HEK293 (cell line): ENCODE measurements at regions not wholly inside any gene's neighbourhood (a gene's known extent, or its start where the extent isn't known, plus 50 kb on each side); places are given as distances from the start of the nearest gene placed in this dataset.

ENCODE experiments used
- ATF2 ChIP-seq: fragments of 450-650 bp; formaldehyde crosslinking; IDR thresholded peaks from 2 replicates; pipeline ENCODE4 v1.5.1; 2016; ENCODE audit warnings: missing biosample characterization, missing genetic modification characterization, low read depth
- CTCF ChIP-seq: fragments of 450-650 bp; formaldehyde crosslinking; IDR thresholded peaks from 2 replicates; pipeline ENCODE4 v1.5.1; 2016; ENCODE audit warnings: missing biosample characterization, missing genetic modification characterization
- GLI2 ChIP-seq: fragments of 450-650 bp; formaldehyde crosslinking; IDR thresholded peaks from 2 replicates; pipeline ENCODE4; 2017; ENCODE audit warnings: missing biosample characterization, missing genetic modification characterization, low read depth, borderline replicate concordance
- PATZ1 ChIP-seq: fragments of 450-650 bp; formaldehyde crosslinking; IDR thresholded peaks from 2 replicates; pipeline ENCODE4 v1.5.1; 2016; ENCODE audit warnings: missing biosample characterization, missing genetic modification characterization
- ZBTB20 ChIP-seq: fragments of 450-650 bp; formaldehyde crosslinking; IDR thresholded peaks from 2 replicates; pipeline ENCODE4 v1.5.1; 2016; ENCODE audit warnings: missing biosample characterization, missing genetic modification characterization
- ZFP3 ChIP-seq: fragments of 450-650 bp; formaldehyde crosslinking; IDR thresholded peaks from 2 replicates; pipeline ENCODE4 v1.5.1; 2016; ENCODE audit warnings: low read depth, missing biosample characterization, missing genetic modification characterization
- ZNF133 ChIP-seq: fragments of 450-650 bp; formaldehyde crosslinking; IDR thresholded peaks from 2 replicates; pipeline ENCODE4 v1.5.1; 2016; ENCODE audit warnings: missing biosample characterization, missing genetic modification characterization
- ZNF24 ChIP-seq: fragments of 450-650 bp; formaldehyde crosslinking; IDR thresholded peaks from 2 replicates; pipeline ENCODE4 v1.5.1; 2016; ENCODE audit warnings: missing biosample characterization, missing genetic modification characterization
- ZNF274 ChIP-seq, 2 experiments: fragments of 200-500 bp in 1 of 2; fragments of 450-650 bp in 1 of 2; sonication (Bioruptor generic) in 1 of 2; formaldehyde crosslinking in 1 of 2; IDR thresholded peaks; 2 replicates each; pipeline versions ENCODE4 v1.5.1 to v1.6.1; 2014 to 2016; ENCODE audit warnings: borderline replicate concordance in 1 of 2, inconsistent platforms in 1 of 2, low read length in 1 of 2, missing biosample characterization in 1 of 2, missing genetic modification characterization in 1 of 2
- ZNF354C ChIP-seq: fragments of 450-650 bp; formaldehyde crosslinking; IDR thresholded peaks from 2 replicates; pipeline ENCODE4 v1.5.1; 2016; ENCODE audit warnings: missing biosample characterization, missing genetic modification characterization, low read depth, borderline replicate concordance
- ZNF530 ChIP-seq: fragments of 450-650 bp; formaldehyde crosslinking; IDR thresholded peaks from 2 replicates; pipeline ENCODE4 v1.5.1; 2016; ENCODE audit warnings: low read depth, missing biosample characterization, missing genetic modification characterization
- ZNF626 ChIP-seq: fragments of 450-650 bp; sonication (Bioruptor Pico); formaldehyde crosslinking; IDR thresholded peaks from 2 replicates; pipeline ENCODE4 v1.5.1; 2018; ENCODE audit warnings: missing biosample characterization, missing genetic modification characterization, inconsistent platforms
- ZNF670 ChIP-seq: fragments of 450-650 bp; formaldehyde crosslinking; IDR thresholded peaks from 2 replicates; pipeline ENCODE4 v1.5.1; 2016; ENCODE audit warnings: missing biosample characterization, missing genetic modification characterization, low read depth

GRCh38 chr3:143215059-143215458 lies 95.5 kb downstream of the CHST2 start:
- TF ChIP-seq ZBTB20 (tag by site-specific recombination) (no peak), ZNF354C (tag by site-specific recombination) (no peak), ZNF626 (tag by site-specific recombination) (no peak), PATZ1 (tag by site-specific recombination) (no peak), ZNF530 (tag by site-specific recombination) (no peak), CTCF (no peak), ZNF670 (no peak), ZNF274 (IDR thresholded peaks at IDR 0.05; ENCODE audit: low read length) (no peak), ZNF274 (tag by site-specific recombination; IDR thresholded peaks at IDR 0.05; ENCODE audit: borderline replicate concordance) (no peak), ZNF24 (tag by site-specific recombination) (no peak), ZNF133 (no peak), ATF2 (tag by site-specific recombination) (no peak), ZFP3 (tag by site-specific recombination) (no peak), GLI2 (tag by site-specific recombination) (no peak)
